GM19328 (cell line): ENCODE measurements at regions not wholly inside any gene's neighbourhood (a gene's known extent, or its start where the extent isn't known, plus 50 kb on each side); places are given as distances from the start of the nearest gene placed in this dataset.

ENCODE experiments used
- ATAC-seq: cut with Tn5 transposase; IDR thresholded peaks from one replicate; pipeline ENCODE4 v1.9.1; 2021; ENCODE audit warnings: mild to moderate bottlenecking, moderate library complexity; ENCODE audit not compliant: unreplicated experiment

GRCh38 chr12:128133321-128134073 is 133.5 kb upstream of the TMEM132C start:
- no peak for ATAC-seq

GRCh38 chr12:128137140-128137539 is 129.8 kb upstream of the TMEM132C start:
- ATAC-seq = no peak

- no peak for ATAC-seq
Measured at GRCh38 chr12:128138125-128138524, 128.8 kb upstream of the TMEM132C start.

- no peak for ATAC-seq
Measured at GRCh38 chr12:128140551-128140950, 126.4 kb upstream of the TMEM132C start.

- ATAC-seq = no peak
Measured at GRCh38 chr12:128150961-128151360, 116.0 kb upstream of the TMEM132C start.

DNA sequence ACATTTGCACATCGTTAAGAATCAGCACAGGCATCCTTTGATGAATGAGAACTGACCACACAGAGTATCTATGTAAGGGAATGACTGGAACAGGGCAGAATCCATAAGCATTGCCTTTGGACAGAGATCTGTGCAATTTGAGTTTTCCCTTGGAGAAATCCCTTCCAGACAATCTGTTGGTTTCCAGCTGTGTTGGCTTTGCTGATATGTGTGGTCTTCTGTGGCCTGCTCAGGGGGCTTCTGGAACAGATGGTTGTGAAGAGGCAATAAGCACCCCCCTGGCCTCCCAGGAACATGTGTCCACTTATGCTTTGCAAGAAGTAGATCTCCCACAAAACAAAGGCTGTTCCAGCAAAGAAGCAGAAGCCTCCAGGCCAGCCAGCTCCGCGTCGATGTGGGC is 111.4 kb upstream of the TMEM132C start:
- ATAC-seq = no peak

- no peak for ATAC-seq
Measured at GRCh38 chr12:128163086-128163485, 103.9 kb upstream of the TMEM132C start.

- ATAC-seq = no peak
Measured at GRCh38 chr12:128164533-128164932, 102.4 kb upstream of the TMEM132C start.

DNA sequence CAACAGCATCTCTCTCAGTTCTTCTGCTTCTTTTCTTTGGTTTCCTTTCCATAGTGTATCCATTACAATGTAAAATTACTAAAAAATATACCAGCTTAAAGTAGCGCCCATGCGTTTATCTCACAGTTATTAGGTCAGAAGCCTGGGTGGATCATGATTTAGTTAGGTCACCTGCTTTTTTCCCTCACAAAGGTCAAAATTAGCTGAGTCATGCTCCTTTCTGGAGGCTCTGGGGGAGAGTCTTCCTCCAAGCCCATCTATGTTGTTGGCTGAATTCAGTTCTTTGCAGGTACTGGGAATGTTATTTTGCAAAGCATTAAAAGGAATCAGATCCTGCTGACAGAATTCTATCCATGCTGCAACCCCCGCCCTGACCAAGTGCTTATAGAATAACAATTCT is 101.6 kb upstream of the TMEM132C start:
- no peak for ATAC-seq

GRCh38 chr12:128168273-128168672 is 98.7 kb upstream of the TMEM132C start:
- no peak for ATAC-seq

DNA sequence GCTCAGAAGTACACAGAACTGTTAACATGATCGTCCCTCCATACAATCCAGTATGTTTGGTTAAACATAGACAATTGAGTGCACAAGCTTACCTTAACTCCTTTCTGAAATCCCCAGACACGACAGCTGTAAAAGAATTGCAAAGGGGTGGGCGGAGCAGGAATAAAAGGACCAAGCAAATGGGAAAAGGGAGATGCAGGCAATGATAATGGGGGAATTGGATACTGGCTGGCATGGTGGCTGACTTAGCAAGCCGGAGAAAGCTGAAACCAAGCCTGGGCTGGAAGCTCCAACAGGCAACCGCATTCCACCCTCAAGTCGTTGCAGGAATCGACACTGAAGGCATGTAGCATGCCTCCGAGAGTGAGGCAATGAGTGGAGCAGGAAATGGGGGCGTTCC is 96.8 kb upstream of the TMEM132C start:
- ATAC-seq = no peak

- no peak for ATAC-seq
Measured at GRCh38 chr12:128178565-128178964, 88.4 kb upstream of the TMEM132C start.

- ATAC-seq = no peak
Measured at GRCh38 chr12:128178966-128179365, 88.0 kb upstream of the TMEM132C start.

DNA sequence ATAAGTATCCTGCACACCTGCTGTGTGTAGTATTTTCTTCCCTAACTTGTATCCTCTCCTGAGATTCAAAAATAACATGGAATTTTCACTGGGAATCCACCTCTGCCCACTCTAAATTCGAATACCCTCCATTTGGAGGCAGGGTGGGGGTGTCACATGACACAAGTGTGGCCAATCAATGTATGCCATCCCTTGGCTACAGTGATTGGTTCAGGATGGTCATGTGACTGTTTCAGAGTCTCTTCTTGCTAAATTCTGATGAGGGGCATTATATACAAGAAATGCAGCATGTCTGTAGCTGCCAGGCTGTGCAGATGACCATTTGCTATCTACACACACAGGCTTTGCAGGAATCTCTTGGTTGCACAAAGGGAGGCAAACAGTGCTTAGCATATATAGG is 86.8 kb upstream of the TMEM132C start:
- ATAC-seq = no peak

GRCh38 chr12:128190052-128190451 is 76.9 kb upstream of the TMEM132C start:
- no peak for ATAC-seq

DNA sequence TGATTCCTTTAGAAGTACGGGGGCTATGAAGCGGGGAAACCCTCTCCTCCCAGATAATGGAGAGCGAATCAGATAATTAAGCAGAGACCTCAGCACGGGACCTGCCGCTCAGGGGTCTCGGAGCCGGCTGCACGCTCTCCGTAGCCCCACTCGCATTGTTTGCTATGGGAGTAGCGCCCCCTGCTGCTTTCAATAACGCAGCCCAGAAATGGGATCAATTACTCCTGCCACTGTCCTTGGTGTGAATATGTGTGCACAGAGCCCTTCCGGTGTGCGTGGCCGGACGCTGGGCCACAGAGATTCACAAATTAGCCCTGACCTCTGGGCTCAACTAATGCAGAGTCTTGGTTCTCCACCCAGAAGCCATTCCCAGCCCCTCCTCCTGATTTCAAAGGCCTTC is 76.4 kb upstream of the TMEM132C start:
- ATAC-seq = no peak

- no peak for ATAC-seq
Measured at GRCh38 chr12:128191380-128191779, 75.6 kb upstream of the TMEM132C start.

GRCh38 chr12:128204711-128205110 is 62.3 kb upstream of the TMEM132C start:
- ATAC-seq = no peak

DNA sequence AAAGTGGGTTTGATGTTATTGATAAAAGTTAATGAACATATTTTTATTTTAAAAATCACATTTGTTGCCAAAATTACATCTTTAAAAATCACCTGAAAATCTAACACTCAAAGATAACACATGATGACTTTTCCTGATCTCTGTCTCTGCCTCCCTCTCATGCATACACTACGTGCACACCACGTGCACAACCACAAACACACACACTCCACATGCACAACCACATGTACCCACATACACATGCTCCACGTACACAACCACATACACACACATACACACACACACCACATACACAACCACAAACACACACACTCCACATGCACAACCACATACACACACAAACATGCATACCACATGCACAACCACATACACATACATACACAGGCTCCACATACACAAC is 61.8 kb upstream of the TMEM132C start:
- no peak for ATAC-seq

DNA sequence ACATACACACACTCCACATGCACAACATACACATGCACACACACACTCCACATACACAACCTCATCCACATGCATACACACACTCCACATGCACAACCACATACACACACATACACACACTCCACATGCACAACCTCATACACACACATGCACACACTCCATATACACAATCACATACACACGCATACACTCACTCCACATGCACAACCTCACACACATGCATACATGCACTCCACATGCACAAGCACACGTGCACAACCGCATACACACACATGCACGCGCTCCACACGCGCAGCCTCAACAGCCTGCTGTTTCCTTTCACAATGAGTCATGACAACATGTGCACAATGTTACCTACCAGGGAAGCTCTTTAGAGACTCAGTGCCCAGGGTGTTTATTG is 61.2 kb upstream of the TMEM132C start:
- ATAC-seq = no peak
